ENCODE measurements at regions not wholly inside any gene's neighbourhood (a gene's known extent, or its start where the extent isn't known, plus 50 kb on each side); places are given as distances from the start of the nearest gene placed in this dataset.

DNA sequence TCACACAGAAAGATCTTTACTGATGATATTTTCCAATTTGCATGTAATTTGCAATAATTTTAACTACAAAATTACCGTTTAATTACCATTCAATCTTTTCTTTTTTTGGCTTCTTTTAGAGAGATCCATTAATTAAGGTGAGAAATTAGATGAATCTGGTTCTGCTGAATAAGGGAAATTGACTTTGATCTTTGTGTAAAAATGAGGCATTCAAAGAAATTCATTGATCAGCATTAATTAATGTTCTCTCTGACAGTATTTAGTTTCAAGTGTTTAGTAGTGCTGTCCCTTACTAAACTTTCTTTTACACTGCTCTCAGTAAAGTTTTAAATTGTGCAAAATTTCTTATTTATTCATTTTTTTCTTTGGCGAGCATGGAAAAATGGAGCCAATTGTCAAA lies 97.2 kb upstream of the KCTD8 start:
- TF ChIP-seq, protein P1, sequence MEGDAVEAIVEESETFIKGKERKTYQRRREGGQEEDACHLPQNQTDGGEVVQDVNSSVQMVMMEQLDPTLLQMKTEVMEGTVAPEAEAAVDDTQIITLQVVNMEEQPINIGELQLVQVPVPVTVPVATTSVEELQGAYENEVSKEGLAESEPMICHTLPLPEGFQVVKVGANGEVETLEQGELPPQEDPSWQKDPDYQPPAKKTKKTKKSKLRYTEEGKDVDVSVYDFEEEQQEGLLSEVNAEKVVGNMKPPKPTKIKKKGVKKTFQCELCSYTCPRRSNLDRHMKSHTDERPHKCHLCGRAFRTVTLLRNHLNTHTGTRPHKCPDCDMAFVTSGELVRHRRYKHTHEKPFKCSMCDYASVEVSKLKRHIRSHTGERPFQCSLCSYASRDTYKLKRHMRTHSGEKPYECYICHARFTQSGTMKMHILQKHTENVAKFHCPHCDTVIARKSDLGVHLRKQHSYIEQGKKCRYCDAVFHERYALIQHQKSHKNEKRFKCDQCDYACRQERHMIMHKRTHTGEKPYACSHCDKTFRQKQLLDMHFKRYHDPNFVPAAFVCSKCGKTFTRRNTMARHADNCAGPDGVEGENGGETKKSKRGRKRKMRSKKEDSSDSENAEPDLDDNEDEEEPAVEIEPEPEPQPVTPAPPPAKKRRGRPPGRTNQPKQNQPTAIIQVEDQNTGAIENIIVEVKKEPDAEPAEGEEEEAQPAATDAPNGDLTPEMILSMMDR (conservative IDR thresholded peaks at IDR 0.05; ENCODE audit: low read depth in 2 of 2) = no peak
- TF ChIP-seq CREB1 (CRISPR knock-in tag; IDR thresholded peaks at IDR 0.05; ENCODE audit: low read depth) = no peak
- TF ChIP-seq POLR2AphosphoS5 (IDR thresholded peaks at IDR 0.05; ENCODE audit: low read depth) = no peak
- no peak for TF ChIP-seq EZH2phosphoT487 (IDR thresholded peaks at IDR 0.05; ENCODE audit: unreplicated experiment)
- no peak for TF ChIP-seq JUNB (IDR thresholded peaks at IDR 0.05; ENCODE audit: unreplicated experiment)
- no peak for TF ChIP-seq EZH2 (IDR thresholded peaks at IDR 0.05; ENCODE audit: low read depth, unreplicated experiment)
- TF ChIP-seq, protein P2, sequence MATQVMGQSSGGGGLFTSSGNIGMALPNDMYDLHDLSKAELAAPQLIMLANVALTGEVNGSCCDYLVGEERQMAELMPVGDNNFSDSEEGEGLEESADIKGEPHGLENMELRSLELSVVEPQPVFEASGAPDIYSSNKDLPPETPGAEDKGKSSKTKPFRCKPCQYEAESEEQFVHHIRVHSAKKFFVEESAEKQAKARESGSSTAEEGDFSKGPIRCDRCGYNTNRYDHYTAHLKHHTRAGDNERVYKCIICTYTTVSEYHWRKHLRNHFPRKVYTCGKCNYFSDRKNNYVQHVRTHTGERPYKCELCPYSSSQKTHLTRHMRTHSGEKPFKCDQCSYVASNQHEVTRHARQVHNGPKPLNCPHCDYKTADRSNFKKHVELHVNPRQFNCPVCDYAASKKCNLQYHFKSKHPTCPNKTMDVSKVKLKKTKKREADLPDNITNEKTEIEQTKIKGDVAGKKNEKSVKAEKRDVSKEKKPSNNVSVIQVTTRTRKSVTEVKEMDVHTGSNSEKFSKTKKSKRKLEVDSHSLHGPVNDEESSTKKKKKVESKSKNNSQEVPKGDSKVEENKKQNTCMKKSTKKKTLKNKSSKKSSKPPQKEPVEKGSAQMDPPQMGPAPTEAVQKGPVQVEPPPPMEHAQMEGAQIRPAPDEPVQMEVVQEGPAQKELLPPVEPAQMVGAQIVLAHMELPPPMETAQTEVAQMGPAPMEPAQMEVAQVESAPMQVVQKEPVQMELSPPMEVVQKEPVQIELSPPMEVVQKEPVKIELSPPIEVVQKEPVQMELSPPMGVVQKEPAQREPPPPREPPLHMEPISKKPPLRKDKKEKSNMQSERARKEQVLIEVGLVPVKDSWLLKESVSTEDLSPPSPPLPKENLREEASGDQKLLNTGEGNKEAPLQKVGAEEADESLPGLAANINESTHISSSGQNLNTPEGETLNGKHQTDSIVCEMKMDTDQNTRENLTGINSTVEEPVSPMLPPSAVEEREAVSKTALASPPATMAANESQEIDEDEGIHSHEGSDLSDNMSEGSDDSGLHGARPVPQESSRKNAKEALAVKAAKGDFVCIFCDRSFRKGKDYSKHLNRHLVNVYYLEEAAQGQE (IDR thresholded peaks at IDR 0.05; ENCODE audit: unreplicated experiment) = no peak
- no peak for TF ChIP-seq ZNF114 (CRISPR knock-in tag; IDR thresholded peaks at IDR 0.05)
- TF ChIP-seq, protein P3, sequence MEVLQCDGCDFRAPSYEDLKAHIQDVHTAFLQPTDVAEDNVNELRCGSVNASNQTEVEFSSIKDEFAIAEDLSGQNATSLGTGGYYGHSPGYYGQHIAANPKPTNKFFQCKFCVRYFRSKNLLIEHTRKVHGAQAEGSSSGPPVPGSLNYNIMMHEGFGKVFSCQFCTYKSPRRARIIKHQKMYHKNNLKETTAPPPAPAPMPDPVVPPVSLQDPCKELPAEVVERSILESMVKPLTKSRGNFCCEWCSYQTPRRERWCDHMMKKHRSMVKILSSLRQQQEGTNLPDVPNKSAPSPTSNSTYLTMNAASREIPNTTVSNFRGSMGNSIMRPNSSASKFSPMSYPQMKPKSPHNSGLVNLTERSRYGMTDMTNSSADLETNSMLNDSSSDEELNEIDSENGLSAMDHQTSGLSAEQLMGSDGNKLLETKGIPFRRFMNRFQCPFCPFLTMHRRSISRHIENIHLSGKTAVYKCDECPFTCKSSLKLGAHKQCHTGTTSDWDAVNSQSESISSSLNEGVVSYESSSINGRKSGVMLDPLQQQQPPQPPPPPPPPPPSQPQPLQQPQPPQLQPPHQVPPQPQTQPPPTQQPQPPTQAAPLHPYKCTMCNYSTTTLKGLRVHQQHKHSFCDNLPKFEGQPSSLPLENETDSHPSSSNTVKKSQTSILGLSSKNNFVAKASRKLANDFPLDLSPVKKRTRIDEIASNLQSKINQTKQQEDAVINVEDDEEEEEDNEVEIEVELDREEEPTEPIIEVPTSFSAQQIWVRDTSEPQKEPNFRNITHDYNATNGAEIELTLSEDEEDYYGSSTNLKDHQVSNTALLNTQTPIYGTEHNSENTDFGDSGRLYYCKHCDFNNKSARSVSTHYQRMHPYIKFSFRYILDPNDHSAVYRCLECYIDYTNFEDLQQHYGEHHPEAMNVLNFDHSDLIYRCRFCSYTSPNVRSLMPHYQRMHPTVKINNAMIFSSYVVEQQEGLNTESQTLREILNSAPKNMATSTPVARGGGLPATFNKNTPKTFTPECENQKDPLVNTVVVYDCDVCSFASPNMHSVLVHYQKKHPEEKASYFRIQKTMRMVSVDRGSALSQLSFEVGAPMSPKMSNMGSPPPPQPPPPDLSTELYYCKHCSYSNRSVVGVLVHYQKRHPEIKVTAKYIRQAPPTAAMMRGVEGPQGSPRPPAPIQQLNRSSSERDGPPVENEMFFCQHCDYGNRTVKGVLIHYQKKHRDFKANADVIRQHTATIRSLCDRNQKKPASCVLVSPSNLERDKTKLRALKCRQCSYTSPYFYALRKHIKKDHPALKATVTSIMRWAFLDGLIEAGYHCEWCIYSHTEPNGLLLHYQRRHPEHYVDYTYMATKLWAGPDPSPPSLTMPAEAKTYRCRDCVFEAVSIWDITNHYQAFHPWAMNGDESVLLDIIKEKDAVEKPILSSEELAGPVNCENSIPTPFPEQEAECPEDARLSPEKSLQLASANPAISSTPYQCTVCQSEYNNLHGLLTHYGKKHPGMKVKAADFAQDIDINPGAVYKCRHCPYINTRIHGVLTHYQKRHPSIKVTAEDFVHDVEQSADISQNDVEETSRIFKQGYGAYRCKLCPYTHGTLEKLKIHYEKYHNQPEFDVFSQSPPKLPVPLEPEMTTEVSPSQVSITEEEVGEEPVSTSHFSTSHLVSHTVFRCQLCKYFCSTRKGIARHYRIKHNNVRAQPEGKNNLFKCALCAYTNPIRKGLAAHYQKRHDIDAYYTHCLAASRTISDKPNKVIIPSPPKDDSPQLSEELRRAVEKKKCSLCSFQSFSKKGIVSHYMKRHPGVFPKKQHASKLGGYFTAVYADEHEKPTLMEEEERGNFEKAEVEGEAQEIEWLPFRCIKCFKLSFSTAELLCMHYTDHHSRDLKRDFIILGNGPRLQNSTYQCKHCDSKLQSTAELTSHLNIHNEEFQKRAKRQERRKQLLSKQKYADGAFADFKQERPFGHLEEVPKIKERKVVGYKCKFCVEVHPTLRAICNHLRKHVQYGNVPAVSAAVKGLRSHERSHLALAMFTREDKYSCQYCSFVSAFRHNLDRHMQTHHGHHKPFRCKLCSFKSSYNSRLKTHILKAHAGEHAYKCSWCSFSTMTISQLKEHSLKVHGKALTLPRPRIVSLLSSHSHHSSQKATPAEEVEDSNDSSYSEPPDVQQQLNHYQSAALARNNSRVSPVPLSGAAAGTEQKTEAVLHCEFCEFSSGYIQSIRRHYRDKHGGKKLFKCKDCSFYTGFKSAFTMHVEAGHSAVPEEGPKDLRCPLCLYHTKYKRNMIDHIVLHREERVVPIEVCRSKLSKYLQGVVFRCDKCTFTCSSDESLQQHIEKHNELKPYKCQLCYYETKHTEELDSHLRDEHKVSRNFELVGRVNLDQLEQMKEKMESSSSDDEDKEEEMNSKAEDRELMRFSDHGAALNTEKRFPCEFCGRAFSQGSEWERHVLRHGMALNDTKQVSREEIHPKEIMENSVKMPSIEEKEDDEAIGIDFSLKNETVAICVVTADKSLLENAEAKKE (CRISPR knock-in tag; IDR thresholded peaks at IDR 0.05) = no peak
